OCI-LY3 (cell line): ENCODE measurements at regions not wholly inside any gene's neighbourhood (a gene's known extent, or its start where the extent isn't known, plus 50 kb on each side); places are given as distances from the start of the nearest gene placed in this dataset.
"Not testable (repeated sequence)": the region's sequence is repeated elsewhere in the genome, so short reads cannot be mapped to it uniquely, and the experiment has no call there.

Source experiments
- EZH2phosphoT487 ChIP-seq: fragments of 200-600 bp; shearing (Covaris generic); IDR thresholded peaks from 2 replicates; pipeline ENCODE4 v1.6.1; 2018; ENCODE audit warnings: antibody characterized with exemption, mixed run types, low read depth
- TF ChIP-seq, protein P1 (sequence below): fragments of 200-600, 300-600 bp; sonication (generic); IDR thresholded peaks from 2 replicates; pipeline ENCODE4 v1.5.1; 2014; ENCODE audit warnings: antibody characterized with exemption, low read length, low read depth

DNA sequence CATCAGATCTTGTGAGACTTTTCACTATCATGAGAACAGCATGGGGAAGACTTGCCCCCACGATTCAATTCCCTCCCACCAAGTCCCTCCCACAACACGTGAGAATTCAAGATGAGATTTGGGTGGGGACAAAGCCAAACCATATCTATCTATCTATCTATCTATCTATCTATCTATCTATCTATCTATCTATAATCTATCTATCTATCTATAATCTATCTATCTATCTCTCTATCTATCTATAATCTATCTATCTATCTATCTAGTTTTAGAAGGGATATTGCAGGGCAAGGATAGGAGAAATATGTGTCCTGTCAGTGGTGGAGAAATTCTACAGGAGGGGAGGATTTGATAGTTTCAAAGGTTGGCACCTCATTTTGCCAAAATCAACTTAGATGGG lies 279.8 kb upstream of the PROK2 start:
- TF ChIP-seq, protein P1, sequence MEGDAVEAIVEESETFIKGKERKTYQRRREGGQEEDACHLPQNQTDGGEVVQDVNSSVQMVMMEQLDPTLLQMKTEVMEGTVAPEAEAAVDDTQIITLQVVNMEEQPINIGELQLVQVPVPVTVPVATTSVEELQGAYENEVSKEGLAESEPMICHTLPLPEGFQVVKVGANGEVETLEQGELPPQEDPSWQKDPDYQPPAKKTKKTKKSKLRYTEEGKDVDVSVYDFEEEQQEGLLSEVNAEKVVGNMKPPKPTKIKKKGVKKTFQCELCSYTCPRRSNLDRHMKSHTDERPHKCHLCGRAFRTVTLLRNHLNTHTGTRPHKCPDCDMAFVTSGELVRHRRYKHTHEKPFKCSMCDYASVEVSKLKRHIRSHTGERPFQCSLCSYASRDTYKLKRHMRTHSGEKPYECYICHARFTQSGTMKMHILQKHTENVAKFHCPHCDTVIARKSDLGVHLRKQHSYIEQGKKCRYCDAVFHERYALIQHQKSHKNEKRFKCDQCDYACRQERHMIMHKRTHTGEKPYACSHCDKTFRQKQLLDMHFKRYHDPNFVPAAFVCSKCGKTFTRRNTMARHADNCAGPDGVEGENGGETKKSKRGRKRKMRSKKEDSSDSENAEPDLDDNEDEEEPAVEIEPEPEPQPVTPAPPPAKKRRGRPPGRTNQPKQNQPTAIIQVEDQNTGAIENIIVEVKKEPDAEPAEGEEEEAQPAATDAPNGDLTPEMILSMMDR: not testable (repeated sequence)
- not testable (repeated sequence) for TF ChIP-seq EZH2phosphoT487
